GM18505 (cell line): ENCODE measurements at regions not wholly inside any gene's neighbourhood (a gene's known extent, or its start where the extent isn't known, plus 50 kb on each side); places are given as distances from the start of the nearest gene placed in this dataset.

Experiments used
- ATAC-seq: cut with Tn5 transposase; IDR thresholded peaks from one replicate; pipeline ENCODE4 v1.9.1; 2021; ENCODE audit not compliant: unreplicated experiment
- POLR2A ChIP-seq: IDR thresholded peaks from 4 replicates; pipeline ENCODE4 v1.6.1; 2011; ENCODE audit warnings: borderline replicate concordance; ENCODE audit not compliant: insufficient read depth, insufficient read length; ENCODE audit errors: extremely low read depth

DNA sequence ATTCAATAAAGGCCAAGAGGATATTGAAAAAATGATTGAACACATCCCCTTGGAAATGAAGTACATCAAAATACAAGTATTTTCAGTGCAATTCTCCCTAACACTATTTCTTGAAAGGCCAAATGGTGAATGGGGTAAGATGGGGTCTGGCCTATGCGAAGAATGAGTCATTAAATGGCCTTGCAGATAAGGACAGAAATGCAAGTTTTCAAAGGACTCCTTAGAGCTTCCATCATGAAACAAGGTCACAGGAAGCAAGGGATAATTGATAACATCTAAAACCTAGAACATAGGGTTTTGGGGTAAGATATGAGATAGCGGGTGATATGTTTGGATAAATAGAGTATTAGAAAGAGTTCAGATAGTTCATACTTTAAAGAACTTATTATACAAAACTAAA, 109.3 kb upstream of the ABCB5 start:
- ATAC-seq = no peak
- TF ChIP-seq POLR2A = no peak

DNA sequence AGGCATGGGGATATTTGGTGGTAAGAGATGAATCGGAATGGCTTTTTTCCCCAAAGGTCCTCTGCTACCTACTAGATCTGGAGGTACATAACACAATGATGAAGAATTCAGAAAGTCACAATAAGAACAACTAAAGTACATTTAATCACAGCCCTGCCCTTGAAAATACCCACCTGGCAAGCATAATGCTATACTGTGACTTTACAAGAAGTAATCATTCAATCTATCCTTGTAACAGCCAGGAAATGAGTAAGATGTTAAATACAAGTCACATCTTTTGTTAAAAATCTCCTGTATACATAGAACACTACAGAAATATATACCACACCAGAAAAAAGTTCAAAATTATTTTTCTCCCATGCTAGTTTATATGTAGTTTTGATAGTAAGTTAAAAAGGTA, 108.3 kb upstream of the ABCB5 start:
- no peak for TF ChIP-seq POLR2A
- ATAC-seq = no peak

- no peak for TF ChIP-seq POLR2A
Measured at GRCh38 chr7:20508109-20508508, 107.4 kb upstream of the ABCB5 start.

DNA sequence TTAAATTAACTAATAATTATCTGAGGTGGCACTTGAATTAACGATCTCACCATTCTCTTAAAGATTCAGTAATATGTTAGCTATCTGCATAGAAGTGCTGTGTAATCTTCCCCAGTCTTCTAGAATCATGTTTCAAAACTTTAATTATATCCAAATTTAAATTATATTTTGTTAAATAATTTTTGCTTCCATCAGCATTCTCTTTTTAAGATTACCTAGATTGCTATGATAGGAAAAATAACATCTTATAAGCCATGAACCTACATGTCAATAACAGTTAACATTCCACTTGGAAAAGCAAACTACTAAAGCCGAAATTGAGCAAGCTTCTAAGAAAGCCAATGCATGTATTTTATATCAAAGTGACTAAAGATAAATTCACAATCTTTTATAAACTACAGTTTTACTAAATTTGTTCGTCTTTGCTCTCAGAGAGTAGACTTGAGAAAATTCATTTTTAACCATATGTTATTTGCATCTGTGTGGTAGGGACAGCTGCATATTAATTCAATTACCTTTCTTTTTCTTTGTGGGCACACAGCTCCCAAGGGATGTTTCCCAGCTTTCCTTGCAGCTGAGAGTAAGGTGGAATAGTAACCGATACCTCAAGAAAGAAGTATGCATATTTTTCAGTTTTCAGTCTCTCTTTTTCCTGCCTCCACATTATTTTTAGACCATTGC, 105.4 kb upstream of the ABCB5 start:
- TF ChIP-seq POLR2A = no peak
- ATAC-seq = no peak

More at GRCh38 chr7:20508109-20508508, 107.4 kb upstream of the ABCB5 start:
- ATAC-seq = no peak

GRCh38 chr7:20510573-20510900, 104.9 kb upstream of the ABCB5 start:
- ATAC-seq = no peak

GRCh38 chr7:20513341-20513740, 102.1 kb upstream of the ABCB5 start:
- ATAC-seq = no peak
- no peak for TF ChIP-seq POLR2A

More at GRCh38 chr7:20510573-20510900, 104.9 kb upstream of the ABCB5 start:
- TF ChIP-seq POLR2A = no peak

DNA sequence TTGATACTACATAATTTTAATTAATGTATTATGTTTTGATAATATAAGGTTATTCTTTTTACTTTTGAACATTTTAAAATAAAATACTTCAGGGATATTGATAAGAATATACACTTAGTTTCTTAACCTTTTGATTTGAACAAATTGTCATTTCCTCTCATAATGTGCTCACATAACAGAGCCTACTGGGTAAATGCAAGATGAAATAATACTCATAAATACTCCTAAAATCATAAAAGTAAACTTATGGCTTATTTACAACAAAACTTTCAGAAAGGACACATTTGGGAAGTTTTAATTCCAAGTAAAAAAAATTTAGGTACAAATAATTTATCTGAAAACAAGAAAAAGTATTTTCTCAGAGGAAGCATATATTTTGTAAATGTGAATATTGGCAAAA, 101.6 kb upstream of the ABCB5 start:
- ATAC-seq = no peak
- no peak for TF ChIP-seq POLR2A

DNA sequence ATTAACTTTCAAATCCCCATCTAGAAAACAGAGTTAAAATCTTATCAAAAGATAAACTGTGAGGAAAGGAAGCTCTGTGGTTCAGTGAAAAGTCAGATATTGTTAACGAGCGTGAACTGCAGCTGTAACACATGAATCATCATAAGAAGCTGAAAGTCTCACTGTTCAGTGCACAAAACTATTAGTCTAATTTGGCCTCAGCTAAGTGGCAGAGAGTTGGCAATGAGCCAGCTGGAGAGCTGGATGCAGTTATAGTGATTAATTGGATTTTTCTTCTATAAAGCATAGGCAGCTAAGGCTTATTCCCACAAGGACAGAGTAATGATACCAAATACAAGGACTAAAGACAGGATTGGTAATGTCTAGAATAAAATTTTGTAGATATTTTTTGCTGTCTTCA, 101.1 kb upstream of the ABCB5 start:
- no peak for ATAC-seq

DNA sequence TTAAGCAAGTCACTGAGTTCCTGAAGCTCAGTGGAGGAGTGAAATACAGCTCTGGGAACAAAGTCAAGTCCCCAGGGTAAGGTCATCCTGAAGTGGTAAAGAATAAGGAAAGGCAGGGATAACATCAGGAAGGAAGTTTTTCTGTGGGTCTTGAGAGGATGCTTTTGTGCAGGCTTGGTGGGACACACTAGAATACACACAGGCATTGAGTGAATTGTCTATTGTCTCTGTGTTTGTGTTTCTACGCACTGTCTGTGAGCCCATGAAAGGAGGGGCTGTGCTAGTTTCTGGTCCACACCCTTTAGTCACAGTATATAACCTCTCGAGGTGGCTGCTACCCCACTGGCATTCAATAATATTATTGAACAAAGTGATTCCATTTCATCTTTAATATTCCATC, 95.8 kb upstream of the ABCB5 start:
- no peak for TF ChIP-seq POLR2A
- ATAC-seq = no peak

More for the DNA sequence above, 101.1 kb upstream of the ABCB5 start:
- no peak for TF ChIP-seq POLR2A

DNA sequence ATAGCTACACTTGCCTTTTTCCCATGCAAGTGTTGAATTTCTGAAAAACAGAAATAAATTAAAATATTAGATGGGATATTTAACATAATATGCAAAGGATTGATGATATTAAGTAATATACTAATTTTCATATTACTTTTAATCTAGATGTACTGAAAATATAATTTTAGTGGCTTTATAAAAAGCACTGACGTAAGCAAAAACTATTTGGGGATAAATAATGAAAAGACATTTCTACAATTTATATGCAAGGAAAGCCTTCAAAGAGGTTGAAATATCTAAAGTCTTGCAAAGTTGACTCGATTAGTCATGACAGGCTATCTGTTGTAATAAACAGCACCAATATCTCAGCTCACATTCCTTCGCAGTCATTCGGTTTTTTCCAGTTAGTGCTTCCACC, 94.9 kb upstream of the ABCB5 start:
- ATAC-seq = no peak
- TF ChIP-seq POLR2A = no peak

DNA sequence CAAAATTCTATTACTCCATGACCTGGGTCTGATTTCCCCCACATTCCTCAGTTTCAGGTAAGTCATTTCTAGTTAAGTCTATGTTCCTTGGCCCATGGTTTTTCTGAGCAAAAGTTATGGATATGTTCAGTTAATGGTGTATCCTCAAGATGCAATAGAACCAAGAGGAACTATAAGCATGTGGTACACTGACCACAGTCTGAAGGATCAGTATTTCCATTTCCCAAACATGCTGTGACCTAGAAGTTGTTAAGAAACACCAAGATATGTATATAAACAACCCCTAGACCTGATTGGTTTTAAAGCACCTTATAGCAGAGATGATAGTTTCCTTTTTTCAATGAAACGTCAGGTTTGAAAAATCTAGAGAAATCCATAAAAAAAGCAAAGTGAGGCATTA, 94.2 kb upstream of the ABCB5 start:
- ATAC-seq = no peak
- no peak for TF ChIP-seq POLR2A

DNA sequence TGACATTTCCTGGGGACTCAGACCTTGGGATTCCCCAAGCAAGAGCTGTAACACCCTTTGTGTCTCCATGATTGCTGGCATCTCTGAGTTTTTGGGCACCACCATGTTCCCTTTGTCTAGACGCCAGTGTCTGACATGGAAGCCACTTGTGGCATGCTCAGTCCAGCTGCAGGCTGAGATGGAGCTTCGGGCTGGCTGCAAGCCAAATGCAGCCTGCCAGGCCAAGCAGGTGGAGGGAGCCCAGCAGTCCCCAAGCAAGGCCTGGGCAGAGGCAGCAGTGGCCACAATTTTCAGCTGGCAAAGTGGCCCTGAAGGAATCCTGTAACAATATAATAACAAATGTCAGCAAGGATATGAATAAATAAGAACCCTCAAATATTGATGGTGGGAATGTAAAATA, 86.2 kb upstream of the ABCB5 start:
- ATAC-seq = no peak
- no peak for TF ChIP-seq POLR2A

DNA sequence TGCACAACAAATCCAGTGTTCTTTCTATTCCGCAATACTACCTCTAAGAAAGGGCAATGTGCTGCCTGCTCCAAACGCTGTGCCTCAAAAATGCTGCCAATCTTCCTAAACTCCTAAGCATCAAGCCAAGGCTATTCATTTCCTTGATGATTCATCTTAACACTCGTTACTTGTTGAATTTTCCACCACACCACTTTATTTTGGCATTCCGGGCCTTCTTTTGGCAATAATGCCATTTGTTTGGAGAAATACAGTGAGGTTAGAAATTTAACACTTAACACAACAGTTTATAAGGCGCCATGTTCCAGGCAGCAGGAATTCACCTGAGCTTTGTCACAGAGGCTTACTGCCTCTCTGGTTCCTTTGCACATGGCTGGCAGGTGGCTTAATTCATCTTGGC, 82.6 kb upstream of the ABCB5 start:
- TF ChIP-seq POLR2A = no peak
- ATAC-seq = no peak

DNA sequence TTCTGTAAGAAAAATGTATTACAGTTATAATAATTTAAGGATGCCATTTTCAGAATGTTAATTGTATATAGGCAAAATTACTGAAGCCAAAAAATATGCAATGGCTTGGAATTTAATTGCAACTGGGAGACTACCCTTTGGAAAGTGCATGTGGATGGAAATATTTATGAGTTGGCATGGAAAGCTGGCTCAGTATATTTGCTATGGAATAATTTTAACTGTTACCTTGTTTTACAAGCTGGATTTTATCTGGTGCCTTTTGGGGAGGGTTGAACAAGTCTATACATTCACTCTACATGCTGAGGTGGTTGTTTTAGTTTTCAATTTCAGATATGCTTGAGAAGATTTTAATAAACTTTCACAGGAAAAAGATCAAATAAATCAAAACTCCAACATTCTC, 80.9 kb upstream of the ABCB5 start:
- TF ChIP-seq POLR2A = no peak

GRCh38 chr7:20535541-20535940, 79.9 kb upstream of the ABCB5 start:
- TF ChIP-seq POLR2A = no peak
- ATAC-seq = no peak

More for the DNA sequence above, 80.9 kb upstream of the ABCB5 start:
- no peak for ATAC-seq
